HuH-7.5 (cell line): ENCODE measurements at regions not wholly inside any gene's neighbourhood (a gene's known extent, or its start where the extent isn't known, plus 50 kb on each side); places are given as distances from the start of the nearest gene placed in this dataset.

Experiments used
- DNase-seq: peaks from one replicate; pipeline ENCODE4 v3.0.0; 2011; ENCODE audit warnings: low spot score

DNA sequence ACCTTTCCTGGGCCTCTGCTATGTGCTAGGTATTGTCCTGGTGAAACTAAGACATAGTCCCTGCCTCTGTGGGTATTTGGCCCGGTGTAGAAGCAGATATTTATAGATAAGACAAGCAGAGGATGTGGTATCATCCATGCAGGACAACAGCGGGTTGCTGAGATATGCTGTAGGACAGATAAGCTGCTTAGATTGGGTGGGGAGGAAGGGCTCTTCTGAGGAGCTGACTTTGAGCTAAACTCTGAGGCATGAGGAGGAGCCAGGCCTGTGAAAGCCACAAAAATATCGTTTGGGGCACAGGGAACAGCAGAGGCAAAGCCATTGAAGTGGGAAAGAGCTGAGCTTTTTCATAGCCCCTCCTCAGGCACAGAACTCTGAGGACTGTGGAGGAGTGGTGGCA is 492.5 kb upstream of the CFAP20DC start:
- DNase-seq, result no peak

DNA sequence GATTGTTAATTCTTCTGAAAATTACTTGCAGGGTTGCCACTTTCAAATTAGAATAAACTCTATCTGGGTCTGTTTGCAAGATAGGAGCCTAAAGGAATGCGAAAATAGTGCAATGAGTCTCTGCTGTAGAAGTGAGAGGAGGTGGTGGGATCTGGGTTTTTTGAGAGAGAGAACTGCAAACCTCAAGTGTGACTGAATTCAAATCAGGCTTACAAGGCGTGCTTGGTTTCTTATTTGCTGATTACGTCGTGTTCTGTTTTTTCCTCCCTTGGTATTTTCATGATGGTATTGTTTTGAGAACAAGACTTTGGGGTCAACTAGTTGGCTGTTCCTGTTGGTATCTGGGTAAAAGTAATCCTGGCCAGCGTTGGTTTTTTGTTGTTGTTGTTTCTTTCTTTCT is 490.9 kb upstream of the CFAP20DC start:
- no peak for DNase-seq

DNA sequence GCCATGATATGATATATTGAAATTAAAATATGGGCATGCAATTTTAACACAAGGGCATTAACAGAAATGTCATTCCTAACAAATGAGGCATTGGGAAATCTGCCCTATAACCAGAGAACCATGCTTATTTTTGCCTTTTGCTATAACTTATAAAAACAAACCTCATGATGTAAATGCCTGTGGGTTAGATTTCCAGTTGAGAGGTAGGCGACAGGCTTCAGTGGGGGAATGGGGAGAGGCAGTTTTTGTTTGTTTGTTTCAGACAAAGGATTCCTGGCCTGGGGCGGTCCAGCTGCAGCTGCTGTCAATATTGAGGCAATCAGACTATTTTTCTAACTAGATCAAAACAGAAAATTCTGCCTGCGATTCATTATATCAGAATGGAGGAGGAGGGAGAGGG is 490.4 kb upstream of the CFAP20DC start:
- no peak for DNase-seq

DNA sequence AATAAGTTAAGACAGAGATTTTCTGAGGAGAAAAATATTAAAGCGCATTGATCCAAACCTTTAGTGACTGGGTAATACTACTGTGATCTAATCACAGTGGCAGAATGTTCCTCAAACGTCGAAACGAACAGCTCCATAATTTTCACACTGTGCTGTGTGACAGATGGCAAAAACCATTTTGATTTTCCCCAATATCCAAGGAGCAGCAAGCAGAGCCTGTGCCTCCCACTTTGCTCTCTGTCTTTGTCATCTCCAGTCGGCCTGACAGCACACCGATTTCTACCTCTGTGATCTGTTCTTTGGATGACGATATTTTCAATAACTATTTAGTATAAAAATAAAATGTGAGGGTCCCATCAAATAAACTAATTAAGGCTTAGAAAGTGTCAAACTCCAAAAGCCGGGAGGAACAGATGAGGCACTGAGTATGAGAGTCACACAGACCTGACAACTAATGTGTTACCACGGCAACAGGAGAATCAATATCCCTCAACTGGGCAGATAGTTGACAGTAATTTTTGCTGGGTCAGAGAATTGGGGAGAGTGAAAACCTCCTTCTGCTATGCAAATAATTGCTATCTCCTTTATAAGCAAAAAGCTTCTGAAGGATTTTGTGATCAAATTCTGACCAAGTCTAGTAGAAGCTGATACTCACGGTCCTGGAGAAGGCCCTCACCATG is 489.1 kb upstream of the CFAP20DC start:
- no peak for DNase-seq

DNA sequence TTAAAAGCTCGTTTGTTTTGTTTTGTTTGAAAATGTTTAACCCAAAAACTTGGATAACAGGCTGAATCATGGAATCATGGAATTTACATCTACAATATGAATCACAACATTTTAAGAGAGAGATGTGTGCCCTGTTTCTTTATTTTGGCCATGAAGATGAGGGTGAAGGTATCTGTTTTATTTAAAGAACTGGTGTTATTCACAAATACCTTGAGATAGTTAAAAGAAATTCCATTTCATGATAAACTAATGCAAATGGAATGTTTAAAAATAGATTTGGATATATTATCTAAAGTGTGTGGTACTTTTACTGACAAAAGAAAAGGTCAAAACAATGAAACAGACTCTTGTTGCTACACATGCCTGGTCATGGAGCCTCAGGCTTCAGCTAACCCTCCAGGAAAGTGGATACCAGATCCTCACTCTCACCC is 486.0 kb upstream of the CFAP20DC start:
- DNase-seq, result no peak

DNA sequence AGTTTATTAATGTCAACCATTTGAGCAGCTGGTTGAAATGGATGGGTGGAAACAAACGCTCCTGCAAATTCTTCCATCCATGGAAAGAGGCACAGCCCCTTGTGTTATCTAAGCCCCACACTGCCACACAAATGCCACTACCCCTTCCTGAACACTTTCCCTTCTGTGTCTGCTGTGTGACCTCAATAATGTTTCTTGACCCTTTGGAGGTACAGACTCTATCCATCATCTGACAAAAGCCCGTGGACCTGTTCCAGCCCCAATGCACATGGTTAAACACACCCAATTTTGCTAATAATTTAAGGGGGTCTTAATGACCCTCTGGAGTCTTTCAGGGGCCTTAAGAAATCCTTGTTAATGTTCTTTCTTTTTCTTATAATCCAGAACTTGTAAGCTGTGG is 482.2 kb upstream of the CFAP20DC start:
- DNase-seq, result no peak

DNA sequence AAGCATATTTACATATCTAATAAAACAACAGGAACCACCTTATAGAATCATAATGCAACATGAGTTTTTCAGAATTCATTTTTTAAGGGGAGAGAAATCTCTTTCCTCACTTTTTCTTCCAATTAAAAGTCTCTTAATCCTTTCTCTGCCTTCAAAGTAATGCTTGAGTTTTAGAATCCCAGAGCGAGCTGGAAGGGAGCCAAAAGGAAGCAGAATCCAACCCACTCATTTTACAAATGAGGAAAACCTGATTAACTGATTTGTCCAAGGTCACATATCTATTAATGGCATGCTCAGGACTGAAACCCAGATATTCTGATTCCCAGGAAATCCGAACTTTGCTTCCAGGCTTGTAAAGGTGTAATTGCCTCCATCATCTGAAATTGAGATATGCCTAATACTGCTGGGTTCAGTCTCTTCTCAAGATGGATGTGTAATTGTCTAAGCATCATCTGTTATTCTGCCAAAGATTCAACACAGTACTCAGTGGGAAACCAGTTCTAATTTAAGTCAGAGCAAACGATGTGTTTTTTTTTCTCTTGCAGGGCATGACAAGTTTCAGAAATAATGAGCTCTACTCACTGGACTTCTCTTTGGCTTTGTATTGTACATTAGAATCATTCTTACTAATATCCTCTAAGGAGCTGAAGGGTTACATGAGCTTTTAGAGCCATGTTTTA is 481.4 kb upstream of the CFAP20DC start:
- DNase-seq, result no peak

DNA sequence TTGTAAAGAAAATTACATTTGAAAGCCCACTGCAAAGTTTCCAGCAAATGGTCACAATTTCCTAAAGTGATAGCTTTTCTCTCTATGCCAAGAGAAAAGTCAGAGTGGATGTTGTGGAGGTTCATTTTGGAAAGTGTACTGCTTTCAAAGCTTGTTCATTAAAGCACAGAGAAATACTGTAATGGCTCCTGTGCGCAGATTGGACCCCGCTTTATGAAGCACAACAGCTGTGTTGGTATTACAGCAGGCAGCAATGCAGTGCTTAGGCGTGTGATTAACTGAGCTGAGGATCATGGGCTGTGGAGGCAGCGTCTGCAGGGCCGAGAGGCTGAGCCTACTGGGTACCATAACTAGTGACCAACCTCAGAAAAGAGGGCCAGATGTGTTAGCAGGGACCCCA is 478.4 kb upstream of the CFAP20DC start:
- DNase-seq, result no peak

DNA sequence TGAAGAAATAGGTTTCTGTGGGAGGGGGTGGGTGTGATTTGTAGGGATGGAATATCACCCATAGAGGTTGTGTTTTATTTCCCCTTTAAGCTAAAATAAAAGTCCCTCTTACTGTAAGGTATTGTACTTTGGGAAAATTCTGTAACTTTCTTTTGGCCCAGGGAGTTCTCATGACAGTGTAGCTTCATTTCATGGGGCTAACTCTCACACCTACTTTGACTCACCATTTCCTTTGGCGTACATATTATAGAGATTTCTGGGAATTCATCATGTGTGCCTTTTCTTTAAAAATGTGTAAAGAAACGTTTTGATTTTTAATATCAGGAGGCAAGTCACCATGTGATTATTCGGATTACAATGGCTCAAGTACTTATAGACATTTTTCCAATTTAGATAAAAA is 477.7 kb upstream of the CFAP20DC start:
- DNase-seq, result no peak

DNA sequence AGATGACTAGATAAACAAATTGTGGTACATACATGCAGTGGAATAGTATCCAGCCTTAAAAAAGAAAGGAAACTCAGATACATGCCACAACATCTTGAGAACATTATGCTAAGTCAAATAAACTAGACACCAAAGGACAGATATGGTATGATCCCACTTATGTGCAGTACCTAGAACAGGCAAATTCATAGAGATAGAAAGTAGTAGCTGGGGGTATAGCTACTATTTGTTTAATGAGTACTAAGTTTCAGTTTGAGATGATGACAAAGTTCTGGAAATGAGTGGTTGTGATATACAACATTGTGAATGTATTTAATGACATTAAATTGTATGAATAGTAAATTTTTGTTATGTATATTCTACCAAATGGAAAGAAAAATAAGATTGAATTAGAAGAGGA is 477.2 kb upstream of the CFAP20DC start:
- no peak for DNase-seq

DNA sequence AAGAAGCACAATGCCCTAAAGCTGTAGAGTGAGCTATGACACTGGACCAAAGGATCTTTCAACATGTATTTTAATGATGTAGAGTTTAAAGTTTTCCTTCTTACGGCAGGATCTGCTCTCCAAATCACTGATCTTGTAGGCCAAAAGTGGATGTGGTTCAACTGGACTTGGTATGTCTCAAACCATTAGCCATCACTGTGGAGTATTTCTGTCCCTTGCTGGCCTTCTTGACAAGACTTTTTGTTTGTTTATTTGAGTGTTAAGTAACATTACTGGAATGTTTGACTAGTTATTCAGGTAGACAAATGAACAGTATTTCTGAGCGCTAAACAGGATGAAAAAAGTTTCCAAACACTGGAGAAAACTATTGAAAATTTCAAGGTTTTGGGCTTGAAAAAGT is 472.7 kb upstream of the CFAP20DC start:
- no peak for DNase-seq

DNA sequence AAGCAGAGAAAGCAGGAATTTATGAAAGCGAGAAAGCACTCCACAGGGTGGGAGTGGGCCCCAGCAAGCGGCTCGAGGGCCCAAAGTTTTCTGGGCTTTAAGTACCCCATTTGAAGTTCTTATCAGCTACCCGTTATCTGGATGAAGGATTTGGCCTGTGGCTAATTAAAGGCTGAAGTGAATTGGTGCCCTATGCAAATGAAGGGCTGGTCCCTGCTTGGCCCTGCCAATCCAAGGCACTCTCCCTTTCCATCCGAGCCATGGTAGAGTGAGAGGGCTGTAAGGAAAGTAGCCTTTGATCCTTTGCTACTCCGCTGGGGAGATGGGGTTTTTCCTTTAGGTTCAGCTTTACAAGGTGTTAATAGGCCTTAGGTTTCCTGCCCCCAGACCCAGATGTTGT is 469.3 kb upstream of the CFAP20DC start:
- DNase-seq, result no peak

DNA sequence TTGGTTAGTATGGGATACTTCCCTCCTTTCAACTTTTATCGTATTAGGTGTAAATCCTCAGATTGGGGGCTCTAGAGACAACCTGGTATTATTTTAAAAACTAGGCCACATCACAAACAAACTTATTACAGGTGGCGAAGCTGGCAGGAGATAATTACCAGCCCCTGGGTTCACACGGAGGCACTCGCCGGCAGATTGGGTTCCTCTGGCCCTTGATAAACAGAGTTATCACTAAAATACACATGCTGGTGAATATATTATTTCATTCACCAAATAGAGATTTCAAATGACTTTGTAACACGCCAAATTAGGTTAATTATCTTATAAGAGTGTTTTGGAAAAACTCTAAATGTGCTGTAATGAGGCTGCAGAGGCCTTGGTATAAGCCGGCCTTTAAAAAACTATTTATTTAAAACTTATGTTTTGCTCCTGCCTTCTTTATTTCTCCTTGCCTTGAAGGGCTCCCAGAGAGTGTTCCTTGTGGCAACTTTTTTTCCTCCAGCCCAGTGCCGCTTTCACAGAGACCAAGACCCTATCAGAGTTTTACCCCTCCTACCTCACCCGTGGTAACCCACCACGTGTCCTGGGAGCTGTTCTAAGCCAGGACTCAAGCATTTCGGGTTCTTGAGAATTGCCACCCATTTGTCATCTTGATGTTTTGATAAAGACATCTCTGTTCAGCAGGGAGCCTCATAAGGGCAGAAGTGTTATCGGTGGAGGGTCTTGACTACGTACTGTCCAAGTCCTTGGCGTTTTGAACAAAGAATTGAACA is 468.6 kb upstream of the CFAP20DC start:
- DNase-seq, result no peak

DNA sequence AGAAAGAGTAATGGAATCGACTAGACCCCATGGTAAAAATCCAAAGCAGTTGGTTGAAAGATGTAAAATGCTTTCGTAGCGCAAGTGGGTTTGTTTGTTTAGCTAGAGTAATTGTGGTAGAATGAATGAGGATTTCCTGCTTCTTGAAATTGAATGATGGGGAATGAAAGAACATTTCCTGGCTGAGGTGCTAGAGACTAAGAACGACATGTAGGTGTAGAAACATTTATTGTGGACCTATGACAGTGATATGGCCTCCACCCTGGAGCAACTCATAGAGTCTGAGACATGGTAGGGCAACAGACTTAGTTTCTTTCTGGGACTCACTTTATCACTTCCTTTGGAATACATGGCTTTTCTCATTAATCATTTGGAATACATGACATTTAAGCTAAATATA is 467.6 kb upstream of the CFAP20DC start:
- no peak for DNase-seq

DNA sequence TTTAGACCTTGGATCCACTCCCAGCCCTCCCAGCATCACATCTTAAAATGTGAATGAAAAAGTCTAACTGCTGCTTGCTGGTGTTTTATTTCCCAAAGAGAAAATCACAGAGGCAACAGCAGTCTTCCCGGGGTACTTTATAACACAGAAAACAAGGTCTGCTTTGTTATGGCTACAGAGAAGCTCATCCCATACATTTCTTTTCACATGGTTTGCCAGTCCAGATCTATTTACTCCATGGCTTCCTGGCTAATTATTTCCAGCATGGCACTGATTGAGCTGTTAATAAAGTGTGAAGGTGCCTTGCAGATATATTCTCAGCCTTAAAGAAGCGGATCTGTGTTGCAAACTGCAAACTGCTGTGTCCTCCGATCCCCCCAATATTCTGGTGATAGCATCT is 466.1 kb upstream of the CFAP20DC start:
- DNase-seq, result no peak

DNA sequence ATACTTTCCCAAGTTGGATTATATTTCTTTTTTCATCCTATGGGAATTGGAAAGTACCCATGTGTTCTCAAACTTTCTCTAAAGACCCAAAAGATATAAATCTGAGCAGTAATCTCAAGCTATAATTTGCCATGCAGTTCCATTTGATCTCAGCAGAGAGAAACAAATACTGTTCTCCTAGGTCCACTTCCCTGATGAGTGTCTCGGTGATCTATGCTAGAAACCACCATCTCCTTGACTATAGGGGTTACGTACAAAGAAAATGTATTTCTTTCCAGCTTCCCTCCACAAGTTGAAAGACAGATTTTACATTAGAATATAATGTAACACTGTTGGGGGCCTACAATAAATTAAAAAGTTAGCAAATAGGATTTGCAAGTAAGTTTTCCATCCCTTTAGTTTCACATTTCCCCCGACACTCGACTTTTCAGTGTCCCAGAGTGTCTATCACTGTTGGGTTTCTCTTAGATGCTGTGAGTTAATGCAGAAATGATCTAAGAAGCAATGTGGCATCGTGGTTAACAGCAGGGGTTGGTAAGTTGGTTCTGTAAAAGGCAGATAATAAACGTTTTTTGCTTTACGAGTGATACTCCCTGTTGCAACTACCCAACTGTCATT is 465.1 kb upstream of the CFAP20DC start:
- DNase-seq, result no peak

DNA sequence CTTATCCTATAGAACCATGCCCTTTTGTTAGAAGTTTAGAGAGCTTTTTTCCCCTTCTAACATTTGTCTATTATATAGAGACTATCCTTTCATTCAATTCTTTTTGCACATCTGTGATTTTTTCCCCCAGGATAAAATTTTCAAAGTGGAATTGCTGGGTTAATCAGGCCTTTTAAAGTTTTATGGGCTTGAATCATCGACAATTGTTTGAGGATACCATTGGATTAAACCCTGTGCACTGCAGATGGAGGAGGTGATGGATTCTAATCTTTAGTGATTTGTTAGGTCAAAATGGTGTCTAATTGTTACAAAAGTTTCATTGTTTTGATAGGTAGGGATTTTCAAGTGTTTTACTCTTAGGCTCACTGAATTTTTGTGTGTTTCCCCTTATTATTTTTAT is 463.7 kb upstream of the CFAP20DC start:
- DNase-seq, result no peak

DNA sequence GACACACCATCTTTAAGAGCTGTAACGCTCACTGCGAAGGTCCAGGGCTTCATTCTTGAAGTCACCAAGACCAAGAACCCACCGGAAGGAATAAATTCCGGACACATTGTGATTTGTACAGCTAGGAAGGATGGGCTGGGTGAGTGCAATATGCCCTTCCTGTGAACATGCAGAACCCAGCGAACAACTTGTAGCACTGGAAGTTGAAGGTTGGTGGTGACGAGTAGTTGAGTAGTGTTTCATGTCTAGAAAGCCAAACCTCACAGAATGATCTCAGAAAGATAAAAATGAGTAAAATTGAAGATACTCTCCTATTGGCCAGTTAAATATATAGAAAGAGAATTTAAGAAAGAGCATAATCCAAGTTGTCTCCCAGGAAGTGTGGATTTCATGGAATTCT is 462.2 kb upstream of the CFAP20DC start:
- DNase-seq, result no peak

DNA sequence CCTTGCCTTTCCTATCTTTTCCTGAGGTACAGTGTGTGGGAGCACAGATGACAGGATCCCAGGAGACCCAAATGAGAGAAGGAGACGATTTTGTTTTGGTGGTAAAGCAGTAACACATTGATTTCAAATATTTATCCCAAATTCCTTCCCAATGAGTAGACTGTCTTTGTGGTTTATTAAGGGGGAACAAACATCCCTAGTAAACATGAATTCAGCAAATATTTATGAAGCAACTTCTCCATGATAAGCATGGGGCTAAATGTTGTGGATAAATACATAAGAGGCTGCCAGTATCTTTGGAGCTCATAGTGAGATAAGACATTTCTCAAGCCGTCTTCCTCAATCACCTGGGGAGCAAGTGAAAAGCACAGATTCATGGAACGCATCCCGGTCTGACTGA is 460.8 kb upstream of the CFAP20DC start:
- no peak for DNase-seq

DNA sequence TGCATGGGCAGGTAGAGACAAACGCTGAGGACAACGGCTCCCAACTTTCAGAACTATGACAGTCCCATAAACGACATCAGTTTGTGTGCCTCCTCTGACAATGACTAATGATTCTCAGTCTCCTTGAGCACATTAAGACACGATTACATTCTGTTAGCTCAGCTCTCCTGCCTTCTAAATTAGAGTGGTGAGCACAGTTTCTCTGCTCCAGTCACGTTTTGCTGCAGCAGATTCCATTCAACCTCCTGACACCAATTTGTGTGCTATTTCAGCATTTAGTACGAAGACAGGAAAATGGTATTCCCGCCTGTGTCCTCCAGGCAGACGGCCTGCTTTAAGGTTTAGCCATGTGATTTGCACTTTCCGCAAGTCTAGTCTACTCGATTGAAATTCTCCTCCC is 458.4 kb upstream of the CFAP20DC start:
- no peak for DNase-seq

DNA sequence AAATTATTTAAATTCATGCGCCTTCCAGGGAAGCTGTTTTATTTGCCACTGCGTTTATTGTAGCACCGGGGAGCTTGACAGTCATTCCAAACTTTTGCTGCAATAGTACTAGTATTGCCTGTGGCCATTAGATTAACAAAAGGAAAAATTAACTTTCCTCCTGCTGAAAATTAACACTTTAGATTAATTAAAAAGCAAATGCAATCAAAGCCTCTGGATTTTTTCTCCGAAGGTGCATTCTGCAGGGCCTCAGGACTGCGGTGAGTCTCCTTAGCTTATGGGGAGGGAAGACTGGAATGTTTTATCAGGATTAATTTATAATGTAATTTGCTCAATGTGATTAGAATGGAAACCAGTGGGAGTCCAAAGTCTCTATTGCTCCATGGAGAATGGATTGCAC is 456.4 kb upstream of the CFAP20DC start:
- DNase-seq, result no peak

DNA sequence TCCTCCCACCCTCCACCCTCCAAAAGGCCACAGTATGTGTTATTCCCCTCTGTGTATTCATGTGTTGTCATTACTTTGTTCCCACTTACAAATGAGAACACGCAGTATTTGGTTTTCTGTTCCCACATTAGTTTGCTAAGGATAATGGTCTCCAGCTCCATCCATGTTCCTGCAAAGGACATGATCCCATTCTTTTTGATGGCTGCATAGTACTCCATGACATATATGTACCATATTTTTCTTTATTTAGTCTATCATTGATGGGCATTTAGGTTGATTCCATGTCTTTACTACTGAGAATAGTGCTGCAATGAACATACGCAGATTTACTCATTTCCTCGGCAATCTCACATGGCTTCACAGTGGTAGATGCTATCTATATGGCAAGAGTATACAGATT is 453.6 kb upstream of the CFAP20DC start:
- DNase-seq, result no peak

DNA sequence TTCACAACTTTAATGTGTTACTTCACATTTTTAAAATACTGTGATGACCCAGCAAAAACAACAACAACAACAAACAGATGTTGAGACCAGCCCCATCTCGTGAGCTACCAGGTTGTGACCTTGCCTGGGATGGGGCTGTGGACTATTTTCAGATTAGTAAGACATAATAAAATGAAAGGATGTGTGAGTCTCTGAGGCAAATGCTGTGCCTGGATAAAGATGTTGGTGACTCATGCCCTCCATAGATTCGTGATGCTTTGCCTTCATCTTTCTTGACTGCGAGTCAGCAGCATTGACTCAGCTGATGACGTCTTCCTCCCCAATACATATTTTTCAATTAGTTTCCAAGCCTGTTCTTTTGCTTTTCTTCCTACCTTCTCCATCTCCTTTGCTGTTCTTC is 453.0 kb upstream of the CFAP20DC start:
- no peak for DNase-seq
